Skeletal muscle satellite cell (primary cell): ENCODE measurements at regions not wholly inside any gene's neighbourhood (a gene's known extent, or its start where the extent isn't known, plus 50 kb on each side); places are given as distances from the start of the nearest gene placed in this dataset.

Experiments used
- H3K27me3 ChIP-seq: 2 replicates; pipeline ENCODE4 v1.7.0; 2013; ENCODE audit warnings: low read length; ENCODE audit not compliant: control insufficient read depth, insufficient read depth
- H3K36me3 ChIP-seq: 2 replicates; pipeline ENCODE4 v1.7.0; 2013; ENCODE audit warnings: mild to moderate bottlenecking, control low read depth, low read length; ENCODE audit not compliant: insufficient read depth
- H3K4me1 ChIP-seq: 2 replicates; pipeline ENCODE4 v1.7.0; 2013; ENCODE audit warnings: low read length; ENCODE audit not compliant: control insufficient read depth, insufficient read depth
- H3K4me2 ChIP-seq: 2 replicates; pipeline ENCODE4 v1.7.0; 2013; ENCODE audit warnings: mild to moderate bottlenecking, low read length
- H3K4me3 ChIP-seq: 2 replicates; pipeline ENCODE4 v1.7.0; 2013; ENCODE audit warnings: low read length
- H3K9ac ChIP-seq: 2 replicates; pipeline ENCODE4 v1.7.0; 2013; ENCODE audit warnings: mild to moderate bottlenecking, low read depth, low read length, moderate library complexity
- H3K9me3 ChIP-seq: replicated peaks from 2 replicates; pipeline ENCODE4 v1.7.0; 2013; ENCODE audit warnings: mild to moderate bottlenecking, control low read depth, low read length

- H3K4me2 ChIP-seq = no peak overlapping the region
- no peak overlapping the region for H3K4me3 ChIP-seq
- H3K27me3 ChIP-seq = no peaks in the 10 kb centered on the region
- no peaks in the 10 kb centered on the region for H3K9me3 ChIP-seq
- H3K4me1 ChIP-seq = no peaks in the 10 kb centered on the region
- H3K36me3 ChIP-seq = no peaks in the 10 kb centered on the region
- no peak overlapping the region for H3K9ac ChIP-seq
Observed at GRCh38 chr12:126347421-126347820, 1282.2 kb downstream of the AACS start.

- H3K9me3 ChIP-seq = no peaks in the 10 kb centered on the region
- H3K4me2 ChIP-seq = no peak overlapping the region
- H3K27me3 ChIP-seq = no peaks in the 10 kb centered on the region
- no peak overlapping the region for H3K4me3 ChIP-seq
- peaks cover 10% of the 10 kb centered on the region for H3K4me1 ChIP-seq
- H3K9ac ChIP-seq = no peak overlapping the region
- H3K36me3 ChIP-seq = no peaks in the 10 kb centered on the region
Observed at GRCh38 chr12:126349383-126349782, 1284.1 kb downstream of the AACS start.

DNA sequence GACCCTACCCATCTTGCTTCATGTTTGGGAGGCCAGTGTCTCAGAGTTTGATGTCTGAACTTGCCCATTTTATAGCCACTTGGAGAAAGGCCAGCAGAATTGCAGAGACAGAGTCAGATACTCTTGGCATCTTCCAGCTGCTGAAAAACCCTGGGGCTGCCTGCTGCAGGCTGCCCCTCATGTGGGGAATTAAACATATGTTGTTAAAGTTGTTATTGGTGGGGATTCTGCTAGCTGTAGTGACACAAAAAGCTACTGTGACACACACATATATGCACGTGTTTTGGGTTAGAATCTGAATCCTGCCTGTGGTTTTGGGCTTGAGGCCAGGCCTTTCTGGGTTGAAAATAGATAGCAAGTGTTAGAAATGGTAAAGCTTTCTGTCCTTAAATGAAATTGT is 1288.4 kb downstream of the AACS start:
- peaks cover 10% of the 10 kb centered on the region for H3K4me1 ChIP-seq
- H3K9me3 ChIP-seq = no peaks in the 10 kb centered on the region
- H3K27me3 ChIP-seq = no peaks in the 10 kb centered on the region
- H3K4me2 ChIP-seq = no peak overlapping the region
- H3K36me3 ChIP-seq = no peaks in the 10 kb centered on the region
- no peak overlapping the region for H3K9ac ChIP-seq
- no peak overlapping the region for H3K4me3 ChIP-seq

DNA sequence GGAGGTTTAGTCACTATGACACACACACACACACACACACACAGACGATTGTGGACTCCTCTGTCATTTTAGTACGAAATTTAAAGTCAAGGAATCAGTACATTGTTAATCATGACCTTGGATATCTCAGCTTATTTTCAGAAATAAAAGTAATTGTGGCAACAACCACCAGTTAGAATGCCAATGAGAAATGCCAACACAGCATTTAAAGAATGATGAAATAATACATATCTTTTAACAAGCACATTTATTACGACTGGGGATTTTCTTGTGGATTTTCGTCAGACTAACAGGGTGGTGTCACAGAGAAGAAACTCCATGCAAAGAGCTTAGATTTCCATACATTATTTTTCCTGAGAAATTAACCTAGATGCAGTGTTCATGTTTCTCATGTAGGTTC is 1289.4 kb downstream of the AACS start:
- no peak overlapping the region for H3K9ac ChIP-seq
- H3K36me3 ChIP-seq = no peaks in the 10 kb centered on the region
- H3K4me1 ChIP-seq = peaks cover 10% of the 10 kb centered on the region
- H3K9me3 ChIP-seq = no peaks in the 10 kb centered on the region
- no peak overlapping the region for H3K4me3 ChIP-seq
- no peak overlapping the region for H3K4me2 ChIP-seq
- no peaks in the 10 kb centered on the region for H3K27me3 ChIP-seq

DNA sequence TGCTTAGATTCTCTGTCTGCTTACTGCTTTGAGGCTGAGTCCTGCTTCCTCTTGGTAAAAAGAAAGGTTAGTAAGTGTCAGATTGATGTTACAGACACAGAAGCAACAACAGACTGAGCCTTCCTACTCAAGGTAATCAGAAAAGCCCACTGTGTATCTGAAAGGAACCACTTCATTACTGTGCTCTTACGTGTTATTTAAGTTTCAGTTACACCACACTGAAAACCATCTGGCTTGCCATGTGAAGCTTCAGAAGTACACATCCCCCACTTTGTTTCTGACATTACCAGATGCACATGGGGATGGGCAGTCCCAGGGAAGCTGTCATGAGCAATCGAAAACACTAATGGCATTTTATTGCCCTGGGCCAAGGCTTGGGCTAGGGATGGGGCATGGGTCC is 1290.1 kb downstream of the AACS start:
- no peak overlapping the region for H3K9ac ChIP-seq

DNA sequence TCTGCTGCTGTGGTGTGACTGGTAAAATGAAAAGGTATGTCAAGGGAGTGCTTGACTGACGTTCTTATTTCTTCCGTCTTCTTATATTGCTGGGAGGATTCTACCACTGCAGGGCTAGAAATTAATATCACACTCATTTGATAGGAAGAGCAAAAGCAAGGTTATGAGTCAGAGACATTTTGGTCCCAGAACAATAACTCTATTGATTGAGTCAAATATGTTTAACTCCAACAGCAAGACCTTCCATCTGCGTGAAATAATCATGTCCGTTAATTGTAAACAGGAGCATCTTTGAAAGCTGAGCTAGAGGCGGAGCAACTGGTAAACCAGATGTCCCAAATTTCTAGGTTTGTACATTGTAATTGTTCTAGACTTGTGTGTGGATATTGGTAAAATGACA is 1293.6 kb downstream of the AACS start:
- no peaks in the 10 kb centered on the region for H3K9me3 ChIP-seq
- no peaks in the 10 kb centered on the region for H3K36me3 ChIP-seq
- no peaks in the 10 kb centered on the region for H3K27me3 ChIP-seq
- H3K4me1 ChIP-seq = peaks cover 9% of the 10 kb centered on the region
- H3K4me3 ChIP-seq = no peak overlapping the region
- no peak overlapping the region for H3K4me2 ChIP-seq
- no peak overlapping the region for H3K9ac ChIP-seq

More for the DNA sequence above, 1290.1 kb downstream of the AACS start:
- Histone ChIP-seq H3K4me3 (no peak overlapping the region), H3K4me1 (peaks cover 10% of the 10 kb centered on the region), H3K27me3 (no peaks in the 10 kb centered on the region), H3K36me3 (no peaks in the 10 kb centered on the region), H3K4me2 (no peak overlapping the region), H3K9me3 (no peaks in the 10 kb centered on the region)

GRCh38 chr12:126359216-126359615 is 1294.0 kb downstream of the AACS start:
- H3K4me2 ChIP-seq = no peak overlapping the region
- H3K27me3 ChIP-seq = no peaks in the 10 kb centered on the region
- H3K4me3 ChIP-seq = no peak overlapping the region
- no peak overlapping the region for H3K9ac ChIP-seq
- H3K36me3 ChIP-seq = no peaks in the 10 kb centered on the region
- H3K9me3 ChIP-seq = no peaks in the 10 kb centered on the region
- H3K4me1 ChIP-seq = peaks cover 6% of the 10 kb centered on the region

GRCh38 chr12:126361804-126362203 is 1296.6 kb downstream of the AACS start:
- no peaks in the 10 kb centered on the region for H3K9me3 ChIP-seq
- H3K4me1 ChIP-seq = peaks cover 6% of the 10 kb centered on the region
- no peak overlapping the region for H3K9ac ChIP-seq
- H3K4me2 ChIP-seq = no peak overlapping the region
- no peaks in the 10 kb centered on the region for H3K27me3 ChIP-seq
- H3K4me3 ChIP-seq = no peak overlapping the region
- H3K36me3 ChIP-seq = no peaks in the 10 kb centered on the region

- Histone ChIP-seq H3K27me3 (no peaks in the 10 kb centered on the region), H3K4me2 (no peak overlapping the region), H3K4me3 (no peak overlapping the region), H3K36me3 (no peaks in the 10 kb centered on the region), H3K9me3 (no peaks in the 10 kb centered on the region), H3K4me1 (peaks cover 6% of the 10 kb centered on the region), H3K9ac (no peak overlapping the region)
Observed at GRCh38 chr12:126362493-126362892, 1297.3 kb downstream of the AACS start.

DNA sequence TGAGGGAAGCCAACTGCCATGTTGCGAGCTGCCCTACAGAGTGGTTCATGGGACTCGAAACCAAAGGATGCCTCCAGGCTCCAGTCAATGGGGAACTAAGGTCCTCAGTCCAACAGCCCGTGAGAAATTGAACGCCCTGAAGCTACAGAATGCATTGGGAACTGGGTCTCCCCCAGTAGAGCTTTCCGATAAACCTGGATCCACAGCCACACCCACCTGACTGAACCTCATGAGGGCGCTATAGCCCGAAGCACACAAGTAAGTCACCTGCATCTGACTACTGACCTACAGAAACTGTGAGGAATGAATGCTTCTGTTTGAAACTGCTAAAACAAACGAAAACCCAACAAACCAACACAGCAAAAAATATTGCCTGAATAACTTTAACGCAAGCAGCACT is 1297.7 kb downstream of the AACS start:
- Histone ChIP-seq H3K9me3 (no peaks in the 10 kb centered on the region), H3K4me1 (peaks cover 6% of the 10 kb centered on the region), H3K9ac (no peak overlapping the region), H3K36me3 (no peaks in the 10 kb centered on the region), H3K27me3 (no peaks in the 10 kb centered on the region), H3K4me2 (no peak overlapping the region), H3K4me3 (no peak overlapping the region)

DNA sequence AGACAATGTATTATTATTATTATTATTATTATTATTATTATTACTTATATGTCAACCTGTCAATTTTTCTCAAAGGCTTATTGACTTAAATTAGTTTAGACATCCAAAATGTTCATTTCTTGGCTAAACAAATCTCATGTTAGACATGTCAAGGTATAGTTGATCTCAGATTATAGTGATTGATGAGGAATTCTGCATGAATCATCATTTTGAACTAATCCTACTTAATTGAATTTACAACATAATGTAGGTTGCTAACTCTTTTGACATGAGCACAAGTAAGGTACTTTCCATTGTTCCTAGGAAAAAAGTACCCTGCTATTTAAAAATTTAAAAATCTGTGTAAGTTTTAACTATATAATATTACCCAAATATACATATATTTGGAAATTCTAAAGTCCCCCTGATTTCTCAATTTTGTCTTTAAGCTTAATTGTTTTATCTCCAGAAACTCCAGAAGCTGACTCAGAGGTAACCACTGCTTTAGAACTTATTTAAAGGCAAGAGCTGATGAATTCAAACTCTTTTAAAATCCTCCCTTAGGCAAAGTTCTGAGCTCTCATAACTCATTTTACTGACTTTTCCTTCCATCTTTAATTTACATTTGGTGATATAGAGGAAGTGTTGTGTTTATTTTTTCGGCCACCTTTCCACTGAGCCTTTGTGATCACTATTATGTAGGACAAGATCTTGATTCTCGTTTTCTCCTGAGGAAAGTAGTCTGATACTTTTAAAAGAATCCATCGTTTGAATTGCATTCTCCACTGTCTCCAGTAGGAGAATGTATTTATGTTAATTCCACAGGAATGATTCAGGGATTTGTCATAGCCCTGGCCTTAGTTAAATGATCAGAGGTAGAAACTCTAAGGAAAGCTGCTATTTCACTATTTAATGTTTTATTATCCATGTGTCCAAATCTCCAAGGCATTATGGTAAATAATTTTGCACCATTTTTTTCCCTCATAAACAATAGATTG is 1304.5 kb downstream of the AACS start:
- peak overlapping the region; percentile 81 for H3K4me2 ChIP-seq
- peak overlapping the region; percentile 58 for H3K4me3 ChIP-seq
- H3K27me3 ChIP-seq = no peaks in the 10 kb centered on the region
- peaks cover 22% of the 10 kb centered on the region for H3K4me1 ChIP-seq
- H3K36me3 ChIP-seq = no peaks in the 10 kb centered on the region
- no peaks in the 10 kb centered on the region for H3K9me3 ChIP-seq
- H3K9ac ChIP-seq = peak overlapping the region; percentile 77

DNA sequence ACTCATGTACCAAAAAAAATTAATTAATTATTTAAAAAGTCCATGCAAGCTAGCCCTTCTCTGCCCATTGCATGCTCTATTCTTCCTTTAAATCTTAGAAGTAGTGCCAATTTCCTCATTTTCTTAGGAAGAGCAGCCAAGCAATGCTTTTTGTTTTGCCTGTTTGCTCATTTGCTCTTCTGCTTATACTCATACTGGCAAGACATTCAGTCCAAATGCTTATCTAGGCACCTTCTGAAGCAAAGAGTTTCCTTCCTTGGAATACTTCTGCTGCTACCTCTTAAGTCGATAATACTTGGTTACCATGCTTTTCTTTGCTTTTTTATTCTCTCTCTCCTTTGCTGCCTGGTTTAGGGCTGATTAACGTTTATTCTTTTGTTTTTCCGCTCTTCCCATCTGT is 1318.3 kb downstream of the AACS start:
- no peaks in the 10 kb centered on the region for H3K27me3 ChIP-seq
- no peaks in the 10 kb centered on the region for H3K9me3 ChIP-seq
- H3K36me3 ChIP-seq = no peaks in the 10 kb centered on the region
- H3K4me1 ChIP-seq = peaks cover 13% of the 10 kb centered on the region
- no peak overlapping the region for H3K4me2 ChIP-seq
- H3K9ac ChIP-seq = no peak overlapping the region
- no peak overlapping the region for H3K4me3 ChIP-seq
